ENCODE measurements at regions not wholly inside any gene's neighbourhood (a gene's known extent, or its start where the extent isn't known, plus 50 kb on each side); places are given as distances from the start of the nearest gene placed in this dataset.

DNA sequence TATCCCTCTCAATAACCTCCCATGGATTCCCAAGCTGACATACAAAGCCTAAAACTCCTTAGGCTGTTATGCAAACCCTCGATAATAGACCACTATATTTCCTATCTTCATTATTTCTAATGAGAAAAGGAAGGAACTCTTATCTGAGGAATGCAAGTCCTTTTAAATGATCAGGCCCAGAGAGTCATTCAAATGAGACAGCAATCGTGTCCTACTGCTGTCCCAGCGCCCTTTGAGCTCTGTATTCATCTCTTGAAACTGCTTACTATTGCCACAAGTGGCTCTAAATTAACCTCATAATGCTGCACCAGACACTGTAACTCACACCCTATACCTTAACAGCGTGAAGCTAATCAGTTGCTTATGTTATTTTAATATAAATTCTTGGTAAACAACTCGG is 182.1 kb upstream of the NAMPT start:
- Histone ChIP-seq H3K4me1 (ENCODE audit: control insufficient read depth in 1 of 2, insufficient read depth in 2 of 2, low read length in 2 of 2) (peaks cover 0 to 11% of the 10 kb centered on the region in 2 donors), H3K27me3 (ENCODE audit: low read depth, low read length) (no peaks in the 10 kb centered on the region), H3K27ac (ENCODE audit: low read length) (no peak overlapping the region), H3K9me3 (ENCODE audit: control insufficient read depth in 1 of 2, low read length in 2 of 2) (no peaks in the 10 kb centered on the region), H3K4me3 (ENCODE audit: low read depth in 1 of 2, low read length in 2 of 2) (no peak overlapping the region), H3K36me3 (ENCODE audit: control insufficient read depth in 1 of 2, insufficient read depth in 2 of 2, low read length in 2 of 2) (no peaks in the 10 kb centered on the region)

DNA sequence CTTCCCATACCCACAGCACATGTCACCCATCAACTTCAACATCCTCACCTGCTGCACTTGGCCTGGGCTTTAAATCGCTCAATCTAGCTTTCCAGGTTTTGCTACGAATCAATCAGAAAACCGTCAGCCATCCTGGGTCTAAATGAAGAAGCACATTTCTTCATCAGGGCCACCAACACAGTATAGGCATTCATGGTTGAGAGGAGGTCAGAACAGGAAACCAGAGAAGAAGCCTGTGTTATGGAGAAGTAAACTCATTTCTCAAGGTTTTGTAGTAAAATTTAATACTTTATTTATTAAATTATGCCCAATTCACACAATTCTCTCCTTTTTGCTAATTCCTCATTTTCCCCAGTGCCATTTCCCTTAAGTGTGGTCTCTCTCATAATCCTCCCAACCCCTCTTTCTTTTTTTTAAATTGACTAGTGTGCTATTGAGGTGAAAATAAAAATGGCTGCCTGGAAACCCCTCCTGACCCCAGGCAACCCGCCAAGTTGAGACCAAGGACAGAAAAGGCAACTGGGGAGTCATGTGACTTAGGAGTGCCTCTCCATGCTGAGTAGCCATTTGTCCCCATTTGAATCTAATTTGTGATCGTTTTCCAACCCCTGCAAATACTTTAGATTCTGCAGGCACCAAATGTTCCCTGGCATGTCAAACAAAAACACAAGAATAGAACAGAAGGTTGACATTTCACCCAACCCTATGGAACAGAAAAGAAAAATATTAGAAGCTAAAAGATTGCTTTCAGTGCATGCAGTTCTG is 181.1 kb upstream of the NAMPT start:
- H3K4me3 ChIP-seq (ENCODE audit: low read depth in 1 of 2, low read length in 2 of 2): no peak overlapping the region
- H3K27me3 ChIP-seq (ENCODE audit: low read depth, low read length): no peaks in the 10 kb centered on the region
- H3K9me3 ChIP-seq (ENCODE audit: control insufficient read depth in 1 of 2, low read length in 2 of 2): no peaks in the 10 kb centered on the region
- no peak overlapping the region for H3K27ac ChIP-seq (ENCODE audit: low read length)
- H3K4me1 ChIP-seq (ENCODE audit: control insufficient read depth in 1 of 2, insufficient read depth in 2 of 2, low read length in 2 of 2): peaks cover 0 to 11% of the 10 kb centered on the region in 2 donors
- no peaks in the 10 kb centered on the region for H3K36me3 ChIP-seq (ENCODE audit: control insufficient read depth in 1 of 2, insufficient read depth in 2 of 2, low read length in 2 of 2)

DNA sequence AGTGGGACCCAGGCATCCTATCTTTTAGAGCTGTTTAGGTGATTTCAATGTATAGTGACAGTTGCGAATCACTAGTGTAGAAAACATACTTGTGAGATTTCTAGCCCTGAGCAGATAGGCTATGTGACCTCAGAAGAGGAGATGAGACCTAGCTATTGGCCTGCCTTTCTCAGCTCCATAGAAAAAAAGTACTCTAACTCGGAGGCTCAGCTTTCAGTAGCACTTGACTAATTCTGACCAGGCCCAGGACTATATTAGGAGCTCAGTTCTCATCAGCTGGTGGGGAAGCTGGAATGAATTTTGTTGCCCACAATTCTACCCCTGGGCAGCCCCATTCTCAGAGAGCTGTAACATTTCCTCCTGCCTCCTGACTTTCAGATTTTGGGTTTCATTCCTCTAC is 179.9 kb upstream of the NAMPT start:
- H3K27ac ChIP-seq (ENCODE audit: low read length): no peak overlapping the region
- H3K4me3 ChIP-seq (ENCODE audit: low read depth in 1 of 2, low read length in 2 of 2): no peak overlapping the region

DNA sequence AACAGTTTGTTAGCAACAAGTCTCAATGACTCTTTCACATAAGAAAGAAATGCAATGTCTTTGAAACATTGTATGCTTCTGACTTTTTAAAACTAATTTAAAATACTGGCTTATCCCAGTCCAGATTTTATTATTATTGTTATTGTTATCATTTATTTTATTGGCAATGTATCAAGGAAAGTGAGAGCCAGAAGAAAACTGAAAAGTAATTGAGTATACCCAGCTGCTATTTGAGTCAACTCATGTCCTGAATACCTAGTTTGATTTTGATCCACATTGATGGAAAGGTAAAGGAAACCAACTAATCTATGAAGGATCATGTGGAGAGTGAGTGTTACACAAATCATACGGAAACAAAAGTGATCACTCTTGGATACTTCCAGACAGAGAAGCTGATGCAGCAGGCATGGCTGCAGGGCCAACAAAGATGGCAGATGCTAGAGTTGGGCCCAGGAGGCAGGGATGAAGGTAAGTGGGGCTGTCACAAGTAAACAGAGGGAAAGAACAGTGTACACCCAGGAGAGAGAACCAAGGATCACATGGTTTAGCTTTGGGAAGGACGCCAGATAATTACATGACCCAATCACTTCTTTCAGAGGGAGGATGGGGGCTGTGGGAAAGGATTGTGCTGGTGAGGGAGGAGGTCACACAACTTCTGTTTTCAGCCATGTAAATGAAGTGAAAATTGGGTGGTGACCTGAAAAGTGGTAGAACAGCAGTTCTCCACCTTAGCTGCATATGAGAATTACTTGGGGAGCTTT is 179.2 kb upstream of the NAMPT start:
- Histone ChIP-seq H3K27me3 (ENCODE audit: low read depth, low read length) (no peaks in the 10 kb centered on the region), H3K27ac (ENCODE audit: low read length) (no peak overlapping the region), H3K4me1 (ENCODE audit: control insufficient read depth in 1 of 2, insufficient read depth in 2 of 2, low read length in 2 of 2) (peaks cover 0 to 11% of the 10 kb centered on the region in 2 donors), H3K36me3 (ENCODE audit: control insufficient read depth in 1 of 2, insufficient read depth in 2 of 2, low read length in 2 of 2) (no peaks in the 10 kb centered on the region), H3K9me3 (ENCODE audit: control insufficient read depth in 1 of 2, low read length in 2 of 2) (no peaks in the 10 kb centered on the region), H3K4me3 (ENCODE audit: low read depth in 1 of 2, low read length in 2 of 2) (no peak overlapping the region)

More for the DNA sequence above, 179.9 kb upstream of the NAMPT start:
- H3K27me3 ChIP-seq (ENCODE audit: low read depth, low read length): no peaks in the 10 kb centered on the region
- H3K4me1 ChIP-seq (ENCODE audit: control insufficient read depth in 1 of 2, insufficient read depth in 2 of 2, low read length in 2 of 2): peaks cover 0 to 11% of the 10 kb centered on the region in 2 donors
- H3K36me3 ChIP-seq (ENCODE audit: control insufficient read depth in 1 of 2, insufficient read depth in 2 of 2, low read length in 2 of 2): no peaks in the 10 kb centered on the region
- no peaks in the 10 kb centered on the region for H3K9me3 ChIP-seq (ENCODE audit: control insufficient read depth in 1 of 2, low read length in 2 of 2)

DNA sequence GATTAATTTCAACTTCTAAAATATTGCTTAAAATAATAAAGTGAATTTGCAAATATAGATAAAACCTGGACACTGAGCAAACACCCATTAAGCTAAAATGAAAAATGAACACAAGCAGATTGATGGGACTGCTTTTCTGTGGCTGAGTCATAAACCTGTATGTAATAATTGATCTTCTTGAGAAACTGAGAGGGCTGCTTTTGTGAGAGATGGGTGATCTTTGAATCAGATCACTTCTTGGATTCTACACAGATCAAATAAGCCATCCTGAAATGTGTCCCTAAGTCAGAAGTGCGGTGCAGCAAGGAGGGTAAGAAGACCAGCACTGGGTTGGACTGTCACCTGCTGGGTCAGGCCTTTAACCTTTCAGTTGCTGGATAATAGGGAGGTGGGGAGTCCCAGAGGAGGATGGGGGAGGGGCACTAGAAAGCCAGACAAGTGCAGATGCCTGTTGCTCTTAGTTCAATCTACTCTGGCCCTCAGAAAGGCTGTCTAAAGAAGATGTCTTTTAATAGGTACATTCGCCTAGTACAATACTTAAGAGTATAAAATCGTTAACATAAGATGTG is 178.2 kb upstream of the NAMPT start:
- Histone ChIP-seq H3K27ac (ENCODE audit: low read length) (no peak overlapping the region), H3K36me3 (ENCODE audit: control insufficient read depth in 1 of 2, insufficient read depth in 2 of 2, low read length in 2 of 2) (no peaks in the 10 kb centered on the region), H3K27me3 (ENCODE audit: low read depth, low read length) (no peaks in the 10 kb centered on the region), H3K4me3 (ENCODE audit: low read depth in 1 of 2, low read length in 2 of 2) (no peak overlapping the region), H3K4me1 (ENCODE audit: control insufficient read depth in 1 of 2, insufficient read depth in 2 of 2, low read length in 2 of 2) (peaks cover 0 to 11% of the 10 kb centered on the region in 2 donors), H3K9me3 (ENCODE audit: control insufficient read depth in 1 of 2, low read length in 2 of 2) (no peaks in the 10 kb centered on the region)

DNA sequence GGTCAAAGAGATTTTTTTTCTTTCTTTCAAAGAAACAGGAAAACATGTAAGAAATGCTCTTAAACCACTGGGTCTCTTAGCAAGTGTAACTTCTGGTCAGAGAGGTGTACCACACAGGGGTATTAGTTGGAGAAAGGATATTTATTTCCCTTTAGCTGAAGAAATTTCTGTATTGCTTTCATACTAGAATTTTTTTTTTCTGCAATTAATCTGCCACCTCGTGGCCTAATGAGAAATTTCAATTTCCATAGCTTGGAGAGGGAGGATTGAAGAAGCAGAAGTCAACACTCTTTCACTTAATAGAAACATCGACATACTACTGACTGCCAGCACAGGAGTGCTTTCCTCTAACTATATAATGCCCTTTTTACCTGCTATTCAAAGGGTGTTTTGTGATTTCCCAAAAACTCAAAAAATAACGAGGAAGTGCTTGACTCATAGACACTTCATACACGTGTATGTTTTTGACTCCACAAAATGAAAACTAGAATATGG is 177.6 kb upstream of the NAMPT start:
- Histone ChIP-seq H3K4me3 (ENCODE audit: low read depth in 1 of 2, low read length in 2 of 2) (no peak overlapping the region), H3K4me1 (ENCODE audit: control insufficient read depth in 1 of 2, insufficient read depth in 2 of 2, low read length in 2 of 2) (peaks cover 0 to 11% of the 10 kb centered on the region in 2 donors), H3K9me3 (ENCODE audit: control insufficient read depth in 1 of 2, low read length in 2 of 2) (no peaks in the 10 kb centered on the region), H3K27me3 (ENCODE audit: low read depth, low read length) (no peaks in the 10 kb centered on the region), H3K36me3 (ENCODE audit: control insufficient read depth in 1 of 2, insufficient read depth in 2 of 2, low read length in 2 of 2) (no peaks in the 10 kb centered on the region), H3K27ac (ENCODE audit: low read length) (no peak overlapping the region)

DNA sequence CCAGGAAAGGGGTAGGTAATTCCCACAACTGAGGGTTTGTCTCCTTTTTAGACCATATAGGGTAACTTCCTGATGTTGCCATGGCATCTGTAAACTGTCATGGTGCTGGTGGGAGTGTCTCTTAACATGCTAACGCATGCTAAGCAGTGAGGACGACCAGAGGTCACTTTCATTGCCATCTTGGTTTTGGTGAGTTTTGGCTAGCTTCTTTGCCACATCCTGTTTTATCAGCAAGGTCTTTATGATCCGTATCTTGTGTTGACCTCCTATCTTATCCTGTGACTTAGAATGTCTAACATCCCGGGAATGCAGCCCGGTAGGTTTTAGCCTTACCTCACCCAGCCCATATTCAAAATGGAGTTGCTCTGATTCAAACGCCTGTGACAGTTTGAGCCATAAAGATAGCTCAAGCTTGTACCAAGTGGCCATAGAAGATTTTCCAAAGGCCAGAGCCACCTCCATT is 176.0 kb upstream of the NAMPT start:
- Histone ChIP-seq H3K27me3 (ENCODE audit: low read depth, low read length) (no peaks in the 10 kb centered on the region), H3K4me1 (ENCODE audit: control insufficient read depth in 1 of 2, insufficient read depth in 2 of 2, low read length in 2 of 2) (peaks cover 0 to 8% of the 10 kb centered on the region in 2 donors), H3K9me3 (ENCODE audit: control insufficient read depth in 1 of 2, low read length in 2 of 2) (no peaks in the 10 kb centered on the region), H3K4me3 (ENCODE audit: low read depth in 1 of 2, low read length in 2 of 2) (no peak overlapping the region), H3K36me3 (ENCODE audit: control insufficient read depth in 1 of 2, insufficient read depth in 2 of 2, low read length in 2 of 2) (no peaks in the 10 kb centered on the region), H3K27ac (ENCODE audit: low read length) (no peak overlapping the region)

DNA sequence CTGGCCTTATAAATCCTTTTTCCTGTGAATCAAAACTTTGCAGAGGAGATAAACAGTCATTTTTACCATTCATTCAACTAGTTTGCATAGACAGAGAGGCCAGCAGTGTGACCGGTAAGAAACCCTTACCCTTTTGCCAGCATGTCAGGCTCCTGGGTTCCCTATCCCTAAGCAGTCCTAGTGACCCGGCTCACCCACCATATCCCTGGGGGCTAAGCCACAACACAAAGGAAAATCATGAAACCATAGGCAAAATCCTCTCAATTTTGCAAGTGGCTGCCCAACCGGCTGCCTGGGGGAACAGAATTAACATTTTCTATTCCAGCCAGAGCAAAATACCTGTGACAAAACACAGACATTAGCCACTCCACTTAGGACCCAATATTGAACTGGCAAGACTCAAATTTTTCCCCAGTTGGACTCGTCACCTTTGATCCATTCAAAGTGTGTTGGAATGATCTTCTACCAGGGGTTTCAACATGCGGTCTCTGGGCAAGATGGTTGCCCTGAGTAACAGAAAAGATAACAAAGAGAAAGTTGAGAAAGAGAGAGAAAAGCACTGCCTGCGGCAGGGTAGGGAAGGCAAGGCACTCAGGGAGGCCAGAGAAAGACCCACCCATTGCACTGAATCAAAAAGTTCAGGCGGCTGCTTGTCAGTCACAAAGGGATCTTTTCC is 174.8 kb upstream of the NAMPT start:
- Histone ChIP-seq H3K4me3 (ENCODE audit: low read depth in 1 of 2, low read length in 2 of 2) (no peak overlapping the region), H3K27me3 (ENCODE audit: low read depth, low read length) (no peaks in the 10 kb centered on the region), H3K36me3 (ENCODE audit: control insufficient read depth in 1 of 2, insufficient read depth in 2 of 2, low read length in 2 of 2) (no peaks in the 10 kb centered on the region), H3K9me3 (ENCODE audit: control insufficient read depth in 1 of 2, low read length in 2 of 2) (no peaks in the 10 kb centered on the region), H3K27ac (ENCODE audit: low read length) (no peak overlapping the region), H3K4me1 (ENCODE audit: control insufficient read depth in 1 of 2, insufficient read depth in 2 of 2, low read length in 2 of 2) (peaks cover 0 to 8% of the 10 kb centered on the region in 2 donors)

DNA sequence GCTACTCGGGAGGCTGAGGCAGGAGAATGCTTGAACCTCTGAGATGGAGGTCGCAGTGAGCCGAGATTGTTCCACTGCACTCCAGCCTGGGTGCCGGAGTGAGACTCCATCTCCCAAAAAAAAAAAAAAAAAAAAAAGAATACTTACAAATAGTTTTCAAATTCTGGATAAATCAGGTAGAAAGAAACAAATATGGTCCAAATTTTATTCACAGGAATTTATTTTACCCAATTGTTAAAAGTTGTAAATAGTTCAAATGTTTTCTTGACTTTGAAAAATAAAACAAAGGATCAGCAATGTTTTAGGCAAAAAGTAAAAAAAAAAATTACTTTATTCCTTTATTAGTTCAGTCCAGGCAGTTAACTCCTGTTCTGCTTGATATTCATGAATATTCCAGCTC is 172.9 kb upstream of the NAMPT start:
- Histone ChIP-seq H3K36me3 (ENCODE audit: control insufficient read depth in 1 of 2, insufficient read depth in 2 of 2, low read length in 2 of 2) (no peaks in the 10 kb centered on the region), H3K27ac (ENCODE audit: low read length) (no peak overlapping the region), H3K27me3 (ENCODE audit: low read depth, low read length) (no peaks in the 10 kb centered on the region), H3K4me3 (ENCODE audit: low read depth in 1 of 2, low read length in 2 of 2) (no peak overlapping the region), H3K4me1 (ENCODE audit: control insufficient read depth in 1 of 2, insufficient read depth in 2 of 2, low read length in 2 of 2) (peaks cover 0 to 7% of the 10 kb centered on the region in 2 donors), H3K9me3 (ENCODE audit: control insufficient read depth in 1 of 2, low read length in 2 of 2) (no peaks in the 10 kb centered on the region)

DNA sequence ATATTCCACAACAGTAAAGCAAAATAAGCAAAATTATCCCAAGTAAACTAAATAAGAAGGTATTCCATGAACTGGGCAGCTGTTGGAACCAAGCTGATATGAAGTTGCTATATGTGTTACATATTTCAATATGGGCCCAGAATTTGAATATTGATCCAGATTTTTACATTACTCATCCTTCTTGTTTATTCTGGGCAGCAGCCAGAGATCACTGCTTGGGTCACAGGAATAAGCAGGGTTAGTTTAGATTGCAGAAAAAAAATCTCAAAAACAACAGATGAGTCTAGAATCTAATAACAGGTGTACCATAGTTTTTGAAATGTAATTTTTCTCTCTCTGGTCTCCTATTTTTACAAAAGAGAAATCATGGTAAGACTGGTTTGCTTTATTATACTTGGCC is 171.5 kb upstream of the NAMPT start:
- Histone ChIP-seq H3K27ac (ENCODE audit: low read length) (no peak overlapping the region), H3K4me1 (ENCODE audit: control insufficient read depth in 1 of 2, insufficient read depth in 2 of 2, low read length in 2 of 2) (no peaks in the 10 kb centered on the region), H3K9me3 (ENCODE audit: control insufficient read depth in 1 of 2, low read length in 2 of 2) (no peaks in the 10 kb centered on the region), H3K27me3 (ENCODE audit: low read depth, low read length) (no peaks in the 10 kb centered on the region), H3K36me3 (ENCODE audit: control insufficient read depth in 1 of 2, insufficient read depth in 2 of 2, low read length in 2 of 2) (no peaks in the 10 kb centered on the region), H3K4me3 (ENCODE audit: low read depth in 1 of 2, low read length in 2 of 2) (no peak overlapping the region)

Data from muscle layer of duodenum (tissue), 2 donors.